NCI-H146 treated with DMSO at 0.1 percent for 48 hours (cell line): ENCODE measurements at regions not wholly inside any gene's neighbourhood (a gene's known extent, or its start where the extent isn't known, plus 50 kb on each side); places are given as distances from the start of the nearest gene placed in this dataset.

ENCODE experiments used
- DNase-seq: peaks from one replicate; lab custom pipeline; 2025; ENCODE audit not compliant: unreplicated experiment; lab: John Stamatoyannopoulos, UW

DNA sequence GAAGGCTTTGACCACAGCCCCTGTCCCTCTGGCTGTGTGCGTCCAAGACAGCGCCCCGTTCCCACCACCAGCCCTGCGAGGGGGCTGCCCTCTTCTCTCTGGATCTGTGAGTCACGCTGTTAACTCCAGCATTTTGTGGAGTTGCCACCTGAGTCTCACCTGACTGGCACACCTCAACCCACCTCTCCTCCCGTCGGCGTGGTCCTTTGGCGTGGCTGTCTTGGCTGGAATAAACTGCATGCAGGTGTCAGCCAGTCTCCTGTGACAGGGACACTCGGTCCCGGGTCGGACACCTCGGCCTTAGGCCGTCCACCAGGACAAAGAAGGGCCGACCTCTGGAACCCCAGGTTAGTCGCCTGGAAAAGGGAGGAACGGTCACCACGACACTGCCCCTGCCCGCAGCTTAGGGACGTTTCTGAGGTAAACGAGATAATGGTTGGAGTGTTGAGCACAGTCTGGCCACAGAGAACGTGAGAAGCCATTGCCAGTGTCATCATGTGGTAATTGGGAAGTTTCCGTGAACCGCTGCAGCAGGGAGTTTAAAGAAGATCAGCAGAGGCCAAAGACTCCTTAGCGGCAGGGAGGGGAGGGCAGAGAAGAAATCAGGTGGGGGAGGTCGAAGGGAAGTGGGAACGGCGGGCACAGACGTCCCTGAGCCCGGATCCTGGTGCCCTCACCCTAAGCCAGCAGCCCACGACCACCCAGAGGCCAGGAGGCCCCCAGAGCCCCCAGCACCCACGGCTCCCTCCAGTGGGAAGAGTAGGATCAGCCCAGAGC lies 73.6 kb upstream of the FAM20C start:
- no peak for DNase-seq

DNA sequence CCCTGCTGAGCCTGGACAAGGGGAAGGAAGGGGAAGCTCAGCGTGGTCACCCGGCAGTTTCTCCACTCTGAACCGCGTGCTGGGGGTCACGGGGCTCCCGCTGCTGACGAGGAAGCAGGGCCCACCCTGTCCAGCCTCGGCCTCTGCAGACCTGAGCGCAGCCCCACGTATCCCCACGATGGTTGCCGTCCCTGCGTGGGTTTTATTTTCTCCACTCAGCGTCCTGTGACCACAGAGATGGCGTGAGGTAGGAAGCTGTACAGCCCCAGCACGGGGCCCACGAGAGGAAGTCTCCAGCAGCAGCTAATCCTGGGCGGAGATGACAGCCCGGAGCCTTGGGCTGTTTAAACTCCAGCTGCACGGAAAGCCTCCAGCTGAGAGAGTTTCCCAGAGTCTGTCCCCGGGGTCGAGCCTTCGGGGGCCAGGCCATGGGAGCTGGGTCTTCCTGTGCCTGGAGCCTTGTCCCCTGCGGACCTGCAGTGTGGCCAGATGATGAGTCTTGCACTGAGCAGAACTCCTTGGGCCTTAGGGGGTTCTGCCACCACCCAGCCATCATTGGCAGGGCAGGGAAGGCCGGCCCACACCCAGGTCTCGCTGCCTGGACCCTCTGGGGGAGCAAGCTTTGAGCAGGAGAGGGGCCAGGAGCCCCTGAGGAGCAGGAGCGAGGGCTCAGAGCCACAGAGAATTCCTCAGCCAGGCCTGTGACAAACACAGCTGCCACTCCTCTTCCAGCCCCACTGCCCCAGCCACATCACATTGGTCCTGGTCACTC lies 72.8 kb upstream of the FAM20C start:
- no peak for DNase-seq

DNA sequence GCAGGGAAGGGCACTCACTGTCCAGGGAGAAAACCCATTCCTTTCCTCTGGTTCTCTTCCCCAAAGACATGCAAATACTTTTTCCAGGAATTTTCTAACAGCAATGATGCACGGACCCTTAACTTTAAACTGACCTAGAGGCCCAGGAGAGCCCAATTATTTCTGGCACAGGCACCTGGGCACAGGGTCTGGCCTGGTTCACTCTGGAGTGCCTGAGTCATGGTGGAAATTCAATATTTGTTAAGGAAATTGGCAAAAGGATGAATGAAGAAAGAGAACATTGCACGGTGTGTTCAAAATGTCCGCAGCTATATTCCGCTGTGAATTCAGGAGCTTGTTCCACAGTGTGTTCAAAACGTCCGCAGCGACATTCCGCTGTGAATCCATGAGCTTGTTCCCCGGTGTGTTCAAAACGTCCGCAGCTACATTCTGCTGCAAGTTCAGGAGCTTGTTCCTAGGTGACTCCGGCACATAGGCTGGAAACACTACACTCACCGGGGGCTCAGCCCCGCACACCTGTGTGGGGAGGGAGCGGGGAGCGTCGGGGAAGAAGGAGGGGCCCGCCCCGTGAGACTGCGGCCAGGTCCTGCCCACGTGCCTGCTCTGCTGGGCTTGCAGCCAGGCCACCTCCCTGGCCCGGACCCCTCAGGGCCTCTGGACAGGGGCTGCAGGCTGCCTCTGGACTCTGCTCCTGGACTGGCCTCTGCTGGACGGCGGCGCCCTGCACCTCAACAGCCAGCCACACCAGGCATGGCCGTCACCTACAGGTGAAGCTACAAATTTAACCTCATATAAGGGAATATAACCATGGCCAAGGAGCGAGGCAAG lies 72.0 kb upstream of the FAM20C start:
- DNase-seq, result no peak

DNA sequence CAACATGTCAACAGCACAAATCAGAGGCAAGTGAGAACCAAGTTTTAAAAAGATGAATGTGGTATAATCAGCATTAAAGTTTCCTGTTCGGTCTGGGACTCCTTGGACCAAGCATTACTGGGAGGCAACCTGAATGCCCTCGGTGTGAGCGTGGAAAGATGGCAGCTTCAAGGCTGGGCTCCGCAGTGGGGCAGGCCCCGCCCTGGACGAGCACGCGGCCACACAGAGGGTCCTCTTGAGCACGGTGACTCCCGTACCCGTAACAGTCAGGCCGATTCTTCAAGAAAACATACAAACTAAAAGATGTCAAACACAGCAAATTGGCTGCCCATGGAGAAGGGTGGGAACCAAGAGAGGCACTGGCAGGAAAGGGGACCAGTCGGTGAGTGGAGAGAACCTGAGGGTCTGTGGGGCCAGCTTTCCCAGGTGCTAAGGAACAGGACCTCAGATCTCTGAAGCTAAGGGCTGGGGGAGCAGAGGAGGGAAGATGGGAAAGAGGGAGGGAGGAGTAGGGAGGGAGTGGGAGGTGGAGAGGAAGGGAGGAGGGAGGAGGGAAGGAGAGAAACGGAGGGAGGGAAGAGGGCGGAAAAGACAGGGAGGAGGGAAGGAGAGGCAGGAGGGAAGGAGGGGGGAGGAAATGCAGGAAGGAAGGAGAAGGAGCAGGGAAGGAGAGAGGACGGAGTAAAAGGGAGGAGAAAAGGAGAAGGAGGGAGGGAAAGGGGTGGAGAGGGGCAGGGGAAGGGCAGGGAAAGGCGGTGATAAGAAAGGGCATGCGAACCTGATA lies 71.2 kb upstream of the FAM20C start:
- DNase-seq, result no peak

DNA sequence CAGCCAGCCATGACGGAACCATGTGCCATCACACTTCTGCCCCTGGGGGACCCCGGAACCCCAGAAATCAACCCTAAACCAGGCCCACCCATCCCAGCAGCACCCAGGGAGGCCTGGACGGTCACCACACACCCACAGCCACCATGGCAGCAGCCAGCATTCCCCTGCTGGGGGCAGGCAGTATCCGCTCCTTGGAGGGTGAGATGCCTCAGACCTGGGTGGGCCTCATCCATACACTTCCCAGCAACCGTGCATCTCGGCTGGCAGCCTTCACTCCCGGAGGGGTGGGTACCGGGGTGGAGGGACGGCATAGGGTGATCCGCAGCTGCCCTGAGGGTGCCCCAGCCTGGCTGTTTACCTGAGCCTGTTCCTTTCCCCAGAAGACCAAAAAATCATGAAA lies 69.1 kb upstream of the FAM20C start:
- DNase-seq, result no peak

DNA sequence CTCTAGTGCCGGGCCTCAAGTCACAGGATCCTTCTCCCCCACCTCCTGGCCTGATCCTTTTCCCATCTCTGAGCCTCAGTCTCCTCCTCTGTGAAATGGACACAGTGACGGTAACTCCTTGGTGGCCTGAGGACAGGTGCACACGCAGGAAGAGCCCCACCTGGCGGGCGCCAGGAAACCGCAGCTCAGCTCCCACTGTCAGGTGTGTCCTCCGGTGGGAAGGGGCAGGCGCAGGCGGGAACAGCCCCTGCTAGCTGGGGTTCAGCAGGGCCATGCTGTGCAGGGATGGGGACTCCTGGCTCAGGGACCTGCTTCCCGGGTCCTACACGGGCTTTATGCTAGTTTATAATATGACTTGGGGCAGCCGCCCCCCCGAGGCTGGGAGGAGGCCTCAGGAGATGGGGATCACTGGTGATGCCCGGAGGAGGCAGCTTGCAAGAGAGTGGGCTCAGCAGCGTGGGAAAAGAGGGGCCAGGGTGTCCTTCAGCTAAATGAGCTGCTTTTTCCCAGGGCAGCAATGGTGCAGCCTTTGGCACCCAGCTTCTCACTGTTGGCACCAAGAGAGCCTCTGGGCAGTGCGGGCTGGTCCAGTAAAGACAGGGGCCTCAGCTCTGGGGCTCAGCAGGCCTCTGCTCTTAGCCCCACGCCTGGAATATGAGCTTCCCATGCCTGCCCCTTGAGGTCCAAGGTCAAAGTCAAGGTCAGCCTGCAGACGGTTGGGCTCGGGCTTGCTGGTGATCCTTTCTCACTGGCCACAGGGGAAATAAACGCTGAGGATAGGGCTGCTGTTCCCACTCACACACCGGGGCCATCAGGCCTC lies 68.0 kb upstream of the FAM20C start:
- DNase-seq, result no peak

DNA sequence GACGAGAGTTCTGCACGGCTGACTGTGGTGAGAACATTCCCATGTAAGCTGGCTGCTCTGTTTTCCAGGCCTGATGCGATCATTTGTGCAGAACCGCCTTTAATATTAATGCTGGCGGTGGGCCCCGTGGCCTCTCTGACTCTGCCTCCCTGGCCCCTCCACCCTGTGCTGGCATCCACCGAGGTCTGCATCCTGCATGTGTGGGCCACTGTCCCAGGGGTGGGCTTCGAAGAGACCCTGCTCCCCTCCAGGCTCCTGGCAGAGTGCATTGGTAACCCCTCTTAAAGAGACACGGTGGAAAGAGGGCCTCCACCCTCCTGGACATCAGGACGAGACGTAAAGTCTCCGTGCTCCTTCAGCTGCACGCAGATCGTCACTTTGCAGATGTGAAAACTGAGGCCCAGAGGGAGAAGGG lies 67.3 kb upstream of the FAM20C start:
- DNase-seq, result no peak

DNA sequence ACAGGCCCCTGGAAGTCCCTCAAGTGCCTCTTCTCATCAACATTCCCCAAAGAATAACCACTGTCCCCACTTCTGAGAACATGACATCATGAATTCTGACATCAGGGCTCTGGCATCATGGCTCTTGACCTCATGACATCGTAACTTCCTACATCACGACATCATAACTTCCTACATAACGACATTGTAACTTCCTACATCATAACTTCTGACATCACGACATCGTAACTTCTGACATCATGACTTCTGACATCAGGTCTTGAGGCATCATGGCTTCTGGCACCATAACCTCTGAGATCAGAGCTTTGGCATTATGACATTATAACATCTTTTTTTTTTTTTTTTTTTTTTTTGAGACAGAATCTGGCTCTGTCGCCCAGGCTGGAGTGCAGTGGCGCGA lies 66.7 kb upstream of the FAM20C start:
- DNase-seq, result no peak

DNA sequence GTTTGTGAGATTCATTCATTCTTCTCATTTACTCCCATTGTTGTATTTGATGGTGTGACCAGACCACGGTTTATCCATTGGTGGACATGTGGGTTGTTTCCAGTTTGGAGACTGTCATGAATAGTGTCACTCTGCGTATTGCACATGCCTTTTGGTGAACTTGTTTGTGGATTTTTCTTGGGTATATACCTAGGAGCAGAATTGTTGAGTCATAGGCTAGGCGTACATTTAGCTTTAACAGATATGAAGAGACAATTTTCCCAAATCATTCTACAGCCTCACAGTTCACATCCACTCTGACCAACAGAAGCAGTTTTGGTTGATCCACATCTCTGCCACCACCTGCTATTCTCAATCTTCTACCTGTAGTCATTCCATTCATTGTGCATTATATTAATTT lies 66.0 kb upstream of the FAM20C start:
- no peak for DNase-seq

DNA sequence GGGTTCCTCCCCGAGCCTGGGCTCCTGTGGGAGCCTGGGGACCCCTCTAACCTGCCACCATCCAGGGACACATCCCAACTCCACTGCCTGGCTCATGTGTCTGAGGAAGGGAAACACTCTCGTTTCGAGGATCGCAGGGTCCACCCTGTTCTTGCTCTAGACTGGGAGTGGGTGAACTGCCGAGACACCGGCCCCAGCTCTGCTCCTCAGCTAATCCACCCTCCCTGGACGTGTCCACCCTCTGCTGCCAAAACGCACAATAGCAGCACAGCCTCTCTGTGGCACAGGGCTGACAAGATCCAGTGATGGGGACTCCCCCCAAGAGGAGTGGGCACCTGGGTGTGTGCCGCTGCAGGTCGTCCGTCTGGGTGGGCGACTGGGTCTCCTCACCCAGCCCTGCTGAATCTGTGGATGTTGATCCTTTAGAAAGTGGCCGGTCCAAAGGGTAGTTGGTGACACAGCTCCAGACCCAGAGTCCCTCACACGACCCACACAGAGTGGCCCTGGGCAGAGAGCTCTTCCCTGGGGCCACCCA lies 65.2 kb upstream of the FAM20C start:
- no peak for DNase-seq

DNA sequence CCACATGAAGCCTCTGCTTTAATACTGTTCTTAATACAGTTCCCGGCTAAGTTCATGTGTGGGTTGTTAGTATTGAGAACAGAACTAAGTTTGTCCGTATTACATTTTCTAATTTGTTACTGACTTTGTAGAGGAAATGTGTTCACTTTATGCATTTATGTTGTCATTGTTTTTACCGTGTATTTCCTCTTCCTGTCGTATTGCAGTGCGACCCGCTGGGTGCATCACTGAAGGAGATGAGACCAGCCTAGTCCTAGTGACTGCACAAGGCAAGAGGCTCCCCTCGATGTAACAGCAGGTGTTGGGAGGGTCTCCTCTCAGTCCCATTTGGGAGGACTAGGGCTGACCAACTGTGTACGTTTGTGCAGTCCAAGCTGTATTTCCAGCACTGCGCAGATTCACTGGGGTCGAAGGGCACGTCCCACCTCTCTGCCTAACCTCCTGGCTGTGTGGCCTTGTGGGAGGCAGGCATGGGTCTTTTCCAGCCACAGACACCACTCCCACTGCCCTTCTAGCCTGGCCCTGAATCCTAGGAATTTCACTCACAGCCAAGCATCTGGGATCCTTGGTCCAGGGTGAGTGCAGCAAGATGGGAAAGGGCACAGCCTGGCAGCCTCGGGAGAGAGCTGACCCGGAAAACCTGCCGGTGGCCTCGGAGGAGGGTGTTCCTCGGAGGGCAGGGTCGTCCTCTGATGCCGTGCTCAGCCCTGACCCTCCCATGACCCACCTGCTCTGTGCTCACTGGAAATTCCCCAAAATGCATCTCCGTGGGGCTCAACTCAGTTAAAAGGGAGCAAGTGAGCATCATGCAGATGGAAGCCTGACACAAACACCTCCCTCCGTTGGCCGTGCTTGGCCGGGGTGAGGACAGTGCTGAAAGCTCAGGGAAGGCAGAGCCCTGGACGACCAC lies 63.9 kb upstream of the FAM20C start:
- no peak for DNase-seq

DNA sequence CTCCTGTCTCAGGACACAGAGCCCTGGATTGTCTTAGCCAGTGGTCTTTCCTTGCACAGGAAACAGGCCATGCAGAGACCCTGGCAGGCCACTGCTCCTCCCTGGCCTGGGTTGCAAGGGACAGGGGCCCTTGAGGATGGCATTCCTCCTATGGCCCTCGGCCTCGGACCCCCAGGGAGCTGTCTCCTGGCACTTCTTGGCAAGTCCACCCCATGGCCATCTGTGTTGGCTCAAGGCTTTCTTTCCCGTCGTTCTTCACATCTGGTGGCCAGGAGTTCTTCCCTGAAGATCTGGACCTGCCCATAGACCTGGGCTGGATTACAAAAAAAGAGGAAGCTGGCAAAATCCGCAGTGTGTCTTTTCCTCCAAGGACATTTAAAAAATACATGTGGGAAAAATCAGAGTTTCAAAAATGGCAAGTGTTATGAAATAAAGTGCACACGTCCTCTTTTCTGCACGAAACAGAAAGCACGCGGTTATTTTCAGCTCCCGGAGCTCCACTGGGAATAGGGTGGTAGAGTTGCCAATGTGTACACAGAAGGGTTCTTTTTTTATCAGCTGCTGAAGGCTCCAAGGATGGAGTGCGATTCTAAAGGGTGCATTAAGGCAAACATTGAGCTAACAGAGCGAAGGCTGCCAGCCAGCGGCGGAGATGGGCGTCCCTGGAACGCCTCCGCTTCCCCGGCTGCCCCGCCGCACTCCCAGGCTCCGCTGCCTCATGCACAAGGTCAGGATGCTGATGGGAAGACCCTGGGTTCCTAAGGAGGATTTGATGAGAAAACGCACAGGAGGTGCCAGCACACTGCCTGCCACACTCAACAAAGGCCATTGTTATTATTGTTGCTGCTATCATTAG lies 62.8 kb upstream of the FAM20C start:
- no peak for DNase-seq

DNA sequence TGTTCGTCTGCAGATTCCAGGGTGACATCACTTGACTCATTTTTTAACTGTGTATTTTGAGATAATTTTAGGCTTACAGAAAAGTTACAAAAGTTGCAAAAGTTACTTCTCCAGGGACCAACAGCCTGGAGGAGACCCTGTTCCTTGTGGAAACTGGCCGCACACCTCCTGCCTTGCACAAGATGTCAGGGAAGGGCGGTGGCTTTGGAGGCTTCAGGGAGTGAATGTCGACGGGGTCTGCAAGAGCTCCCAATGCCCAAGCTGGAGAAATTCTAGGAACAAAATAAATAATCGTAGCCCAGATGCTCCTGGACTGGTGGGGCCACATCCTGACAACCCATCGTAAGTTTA lies 62.2 kb upstream of the FAM20C start:
- DNase-seq, result no peak

DNA sequence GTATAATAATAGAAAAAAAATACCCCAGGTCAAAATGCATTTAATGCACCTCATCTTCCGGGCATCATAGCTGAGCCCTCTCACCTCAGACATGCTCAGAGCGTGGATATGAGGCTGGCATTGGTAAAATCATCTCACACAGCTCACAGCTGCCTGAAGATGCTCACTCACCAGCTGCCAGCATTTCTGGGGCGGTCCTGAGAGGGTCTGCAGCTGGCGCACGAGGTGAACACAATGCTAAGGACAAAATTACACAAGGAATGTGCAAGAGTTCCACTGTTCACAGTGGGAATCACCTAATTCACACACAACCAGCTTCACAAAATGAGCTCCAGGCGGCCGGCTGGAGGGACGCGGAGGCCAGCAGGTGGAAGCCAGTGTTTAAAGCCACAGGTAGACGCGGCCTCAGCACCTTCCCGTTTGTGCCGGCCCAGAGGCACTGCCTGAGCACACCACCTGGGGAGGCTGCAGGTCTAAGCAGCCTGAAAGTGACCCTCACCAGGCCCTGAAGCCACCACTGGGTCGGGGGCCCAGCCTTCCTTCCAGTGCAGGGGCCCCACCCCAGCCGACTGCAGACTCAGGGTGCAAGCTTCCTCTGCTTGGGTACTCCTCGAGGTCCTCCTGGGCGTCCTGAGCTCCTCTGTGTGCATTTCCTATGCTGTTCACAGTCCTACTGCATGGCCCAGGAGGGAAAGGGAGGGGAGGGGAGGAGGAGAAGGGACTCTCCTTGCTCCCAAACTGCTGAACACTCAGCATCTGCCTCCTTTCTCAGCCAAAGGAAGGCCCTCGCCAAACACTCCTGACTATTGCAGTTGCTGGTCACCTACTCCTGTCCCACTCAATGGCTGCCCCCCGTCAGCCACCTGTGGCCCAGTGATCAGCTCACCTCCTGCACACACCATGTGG lies 61.2 kb upstream of the FAM20C start:
- DNase-seq, result peak; percentile 17

DNA sequence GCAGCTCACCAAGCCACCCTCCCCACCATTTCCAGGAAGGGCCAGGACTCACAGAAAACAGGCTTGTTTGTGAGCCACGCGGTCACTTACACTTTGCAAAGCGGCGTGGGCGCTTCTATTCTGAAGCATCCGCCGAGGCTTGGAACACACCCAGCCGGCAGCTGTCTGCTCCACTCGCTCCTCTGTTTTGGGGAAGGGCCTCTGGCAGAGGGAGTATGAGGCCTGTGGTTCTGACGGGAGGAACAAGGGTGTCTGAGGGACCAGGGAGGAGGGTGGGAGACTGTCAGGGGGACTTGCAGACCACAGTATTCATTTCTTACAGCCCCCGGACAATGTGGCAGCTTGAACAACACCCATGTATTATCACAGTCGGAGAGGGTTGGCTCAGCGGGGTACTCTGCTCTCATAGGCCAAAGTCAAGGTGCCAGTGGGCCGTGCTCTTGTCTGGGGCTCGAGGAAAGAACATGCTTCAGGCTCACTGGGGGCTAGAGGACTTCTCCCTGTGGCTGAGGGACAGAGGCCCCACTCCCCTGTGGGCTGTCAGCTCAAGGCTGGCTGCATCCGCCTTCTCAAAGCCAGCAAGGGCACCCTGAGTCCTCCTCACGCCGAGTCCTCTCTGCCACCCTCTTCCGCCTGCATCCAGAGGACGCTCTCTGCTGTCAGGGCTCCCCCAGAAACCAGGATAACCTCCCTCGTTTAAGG lies 60.4 kb upstream of the FAM20C start:
- no peak for DNase-seq

DNA sequence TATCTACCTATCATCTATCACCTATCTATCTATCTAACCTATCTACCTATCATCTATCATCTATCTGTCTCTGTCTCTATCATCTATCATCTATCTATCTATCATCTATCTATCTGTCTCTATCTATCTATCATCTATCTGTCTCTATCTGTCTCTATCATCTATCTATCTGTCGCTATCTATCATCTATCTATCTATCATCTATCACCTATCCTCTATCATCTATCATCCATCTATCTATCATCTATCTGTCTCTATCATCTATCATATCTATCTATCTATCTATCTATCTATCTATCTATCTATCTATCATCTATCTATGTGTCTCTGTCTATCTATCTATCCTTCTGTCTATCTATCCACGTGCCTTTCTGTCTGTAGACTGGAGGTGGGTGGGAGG lies 59.5 kb upstream of the FAM20C start:
- DNase-seq, result no peak
